Trophoblast cell (in vitro differentiated cells and primary cell): ENCODE measurements at regions not wholly inside any gene's neighbourhood (a gene's known extent, or its start where the extent isn't known, plus 50 kb on each side); places are given as distances from the start of the nearest gene placed in this dataset.

ENCODE experiments used
- DNase-seq, 2 donors: peaks; one replicate each; pipeline ENCODE4 v3.0.0-alpha.2; 2016
- H2AFZ ChIP-seq: 2 replicates; pipeline ENCODE4 v1.6.1; 2013; ENCODE audit warnings: low read length, moderate library complexity, mild to moderate bottlenecking; ENCODE audit not compliant: insufficient read depth, poor library complexity
- H2AK5ac ChIP-seq: 2 replicates; pipeline ENCODE4 v1.6.1; 2013; ENCODE audit warnings: mild to moderate bottlenecking, low read length
- H2BK120ac ChIP-seq: 2 replicates; pipeline ENCODE4 v1.6.1; 2013; ENCODE audit warnings: low read length, mild to moderate bottlenecking, moderate library complexity; ENCODE audit not compliant: insufficient read depth, poor library complexity
- H2BK12ac ChIP-seq: 2 replicates; pipeline ENCODE4 v1.6.1; 2013; ENCODE audit warnings: mild to moderate bottlenecking, low read length, moderate library complexity
- H2BK5ac ChIP-seq: 2 replicates; pipeline ENCODE4 v1.6.1; 2013; ENCODE audit warnings: low read length, low read depth, moderate library complexity, mild to moderate bottlenecking; ENCODE audit not compliant: poor library complexity
- H3K14ac ChIP-seq: 2 replicates; pipeline ENCODE4 v1.6.1; 2013; ENCODE audit warnings: mild to moderate bottlenecking, low read length
- H3K18ac ChIP-seq: 2 replicates; pipeline ENCODE4 v1.6.1; 2013; ENCODE audit warnings: mild to moderate bottlenecking, low read length
- H3K23ac ChIP-seq: 2 replicates; pipeline ENCODE4 v1.6.1; 2013; ENCODE audit warnings: low read length
- H3K27ac ChIP-seq: 2 replicates; pipeline ENCODE4 v1.5.1; 2013; ENCODE audit warnings: low read depth, mild to moderate bottlenecking, inconsistent platforms, low read length, moderate library complexity
- H3K27me3 ChIP-seq: 2 replicates; pipeline ENCODE4 v1.6.1; 2013; ENCODE audit warnings: inconsistent platforms, mild to moderate bottlenecking, low read length, moderate library complexity; ENCODE audit not compliant: insufficient read depth
- H3K36me3 ChIP-seq, 2 experiments: 1 replicate in 1 of 2; 2 replicates in 1 of 2; pipeline ENCODE4 v1.6.1; 2013; ENCODE audit warnings: low read length in 2 of 2, mild to moderate bottlenecking in 2 of 2, moderate library complexity in 1 of 2; ENCODE audit not compliant: insufficient read depth in 2 of 2, control insufficient read depth in 1 of 2
- H3K4ac ChIP-seq: 2 replicates; pipeline ENCODE4 v1.6.1; 2013; ENCODE audit warnings: low read depth, mild to moderate bottlenecking, low read length, moderate library complexity
- H3K4me1 ChIP-seq, 2 experiments: 1 replicate in 1 of 2; 2 replicates in 1 of 2; pipeline ENCODE4 v1.6.1; 2013; ENCODE audit warnings: low read length in 2 of 2, mild to moderate bottlenecking in 2 of 2, moderate library complexity in 1 of 2; ENCODE audit not compliant: insufficient read depth in 2 of 2, control insufficient read depth in 1 of 2
- H3K4me2 ChIP-seq: 2 replicates; pipeline ENCODE4 v1.6.1; 2013; ENCODE audit warnings: inconsistent platforms, mild to moderate bottlenecking, low read length, moderate library complexity
- H3K4me3 ChIP-seq: 2 replicates; pipeline ENCODE4 v1.5.1; 2013; ENCODE audit warnings: mild to moderate bottlenecking, low read depth, low read length, inconsistent platforms
- H3K79me1 ChIP-seq: one replicate; pipeline ENCODE4 v1.6.1; 2013; ENCODE audit warnings: low read length
- H3K79me2 ChIP-seq: 2 replicates; pipeline ENCODE4 v1.6.1; 2013; ENCODE audit warnings: low read length, mild to moderate bottlenecking; ENCODE audit not compliant: control insufficient read depth, insufficient read depth, poor library complexity
- H3K9ac ChIP-seq: 2 replicates; pipeline ENCODE4 v1.6.1; 2013; ENCODE audit warnings: mild to moderate bottlenecking, low read length
- H3K9me3 ChIP-seq: 2 replicates; pipeline ENCODE4 v1.6.1; 2013; ENCODE audit warnings: low read depth, mild to moderate bottlenecking, control low read depth, inconsistent platforms, low read length; ENCODE audit not compliant: insufficient read depth
- H4K12ac ChIP-seq: 2 replicates; pipeline ENCODE4 v1.6.1; 2013; ENCODE audit warnings: low read depth, mild to moderate bottlenecking, low read length, moderate library complexity
- H4K8ac ChIP-seq: 2 replicates; pipeline ENCODE4 v1.6.1; 2013; ENCODE audit warnings: low read depth, mild to moderate bottlenecking, low read length, moderate library complexity
- H4K91ac ChIP-seq: one replicate; pipeline ENCODE4 v1.6.1; 2013; ENCODE audit warnings: low read depth, mild to moderate bottlenecking, low read length, moderate library complexity
- whole genome bisulfite sequencing: extraction: QIAGEN DNeasy Blood & Tissue Kit; methylation state at CpG from one replicate; pipeline ENCODE4 v1.1.7; 2013; ENCODE audit warnings: missing lambda C conversion rate; ENCODE audit not compliant: insufficient read length, insufficient coverage; ENCODE audit errors: extremely low coverage; 5-methylcytosine and 5-hydroxymethylcytosine counted together

DNA sequence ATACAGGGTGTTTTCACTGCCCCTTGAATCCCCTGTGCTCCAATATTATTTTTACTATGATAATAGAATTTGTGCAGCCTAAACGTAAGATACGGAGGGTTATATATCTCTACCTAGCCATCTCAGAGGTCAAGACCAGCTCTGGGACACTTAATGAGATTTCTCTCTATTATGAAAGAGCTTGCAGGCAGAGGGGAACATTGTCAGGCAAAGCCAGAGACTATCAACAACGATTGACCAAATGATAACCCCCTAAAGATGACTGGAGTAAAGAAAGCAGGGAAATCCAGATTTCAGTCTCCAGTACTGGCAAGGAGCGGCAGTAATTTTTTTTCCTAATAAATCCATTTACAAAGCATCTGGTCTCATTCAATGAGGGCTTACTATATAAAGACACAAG is 59.8 kb upstream of the LPAR1 start:
- H2AK5ac ChIP-seq: no peak overlapping the region
- H3K79me1 ChIP-seq: peaks cover 2% of the 10 kb centered on the region
- no peak overlapping the region for H3K23ac ChIP-seq
- H3K27ac ChIP-seq: no peak overlapping the region
- no peaks in the 10 kb centered on the region for H3K36me3 ChIP-seq
- H3K14ac ChIP-seq: no peak overlapping the region
- no peak overlapping the region for H3K4ac ChIP-seq
- no peak overlapping the region for H2BK120ac ChIP-seq
- DNase-seq: no peak
- no peak overlapping the region for H3K4me2 ChIP-seq
- H4K12ac ChIP-seq: no peak overlapping the region
- no peak overlapping the region for H3K4me3 ChIP-seq
- peaks cover 0 to 3% of the 10 kb centered on the region in 2 experiments for H3K4me1 ChIP-seq
- H3K9ac ChIP-seq: no peak overlapping the region
- no peak overlapping the region for H4K91ac ChIP-seq
- H3K18ac ChIP-seq: no peak overlapping the region
- no peak overlapping the region for H2BK5ac ChIP-seq
- no peaks in the 10 kb centered on the region for H3K9me3 ChIP-seq
- no peaks in the 10 kb centered on the region for H3K79me2 ChIP-seq
- WGBS: no CpG with 5 or more reads among the region's 4 CpGs
- H3K27me3 ChIP-seq: peaks cover 2% of the 10 kb centered on the region
- H4K8ac ChIP-seq: no peak overlapping the region
- H2AFZ ChIP-seq: no peak overlapping the region
- H2BK12ac ChIP-seq: no peak overlapping the region

GRCh38 chr9:111096051-111096450 is 57.8 kb upstream of the LPAR1 start:
- H2BK12ac ChIP-seq: no peak overlapping the region
- H3K4ac ChIP-seq: no peak overlapping the region
- peaks cover 2% of the 10 kb centered on the region for H3K27me3 ChIP-seq
- H3K36me3 ChIP-seq: no peaks in the 10 kb centered on the region
- H3K4me2 ChIP-seq: no peak overlapping the region
- H4K91ac ChIP-seq: no peak overlapping the region
- no peak overlapping the region for H3K18ac ChIP-seq
- H3K4me3 ChIP-seq: no peak overlapping the region
- H3K23ac ChIP-seq: no peak overlapping the region
- no peaks in the 10 kb centered on the region for H3K79me2 ChIP-seq
- H2BK5ac ChIP-seq: no peak overlapping the region
- no peak overlapping the region for H3K14ac ChIP-seq
- H3K4me1 ChIP-seq: peaks cover 0 to 3% of the 10 kb centered on the region in 2 experiments
- H3K27ac ChIP-seq: no peak overlapping the region
- no peak overlapping the region for H2AK5ac ChIP-seq
- no peak overlapping the region for H3K9ac ChIP-seq
- no peak overlapping the region for H4K8ac ChIP-seq
- H2BK120ac ChIP-seq: no peak overlapping the region
- H4K12ac ChIP-seq: no peak overlapping the region
- peaks cover 2% of the 10 kb centered on the region for H3K79me1 ChIP-seq
- no peak for DNase-seq
- no CpG with 5 or more reads among the region's 3 CpGs for WGBS
- H2AFZ ChIP-seq: no peak overlapping the region
- H3K9me3 ChIP-seq: no peaks in the 10 kb centered on the region

GRCh38 chr9:111095441-111095840 is 57.2 kb upstream of the LPAR1 start:
- Histone ChIP-seq H3K4ac (no peak overlapping the region), H4K91ac (no peak overlapping the region), H3K23ac (no peak overlapping the region), H3K4me1 (peaks cover 0 to 3% of the 10 kb centered on the region in 2 experiments), H3K4me2 (no peak overlapping the region), H3K27ac (no peak overlapping the region), H3K9ac (no peak overlapping the region), H2AK5ac (no peak overlapping the region), H3K14ac (no peak overlapping the region), H3K27me3 (peaks cover 2% of the 10 kb centered on the region), H2BK120ac (no peak overlapping the region), H3K18ac (no peak overlapping the region), H4K8ac (no peak overlapping the region), H2BK5ac (no peak overlapping the region), H2BK12ac (no peak overlapping the region), H4K12ac (no peak overlapping the region), H3K36me3 (no peaks in the 10 kb centered on the region), H3K9me3 (no peaks in the 10 kb centered on the region), H3K79me2 (no peaks in the 10 kb centered on the region), H3K4me3 (no peak overlapping the region), H2AFZ (no peak overlapping the region), H3K79me1 (peaks cover 2% of the 10 kb centered on the region)
- no CpG with 5 or more reads among the region's 4 CpGs for WGBS
- no peak for DNase-seq

DNA sequence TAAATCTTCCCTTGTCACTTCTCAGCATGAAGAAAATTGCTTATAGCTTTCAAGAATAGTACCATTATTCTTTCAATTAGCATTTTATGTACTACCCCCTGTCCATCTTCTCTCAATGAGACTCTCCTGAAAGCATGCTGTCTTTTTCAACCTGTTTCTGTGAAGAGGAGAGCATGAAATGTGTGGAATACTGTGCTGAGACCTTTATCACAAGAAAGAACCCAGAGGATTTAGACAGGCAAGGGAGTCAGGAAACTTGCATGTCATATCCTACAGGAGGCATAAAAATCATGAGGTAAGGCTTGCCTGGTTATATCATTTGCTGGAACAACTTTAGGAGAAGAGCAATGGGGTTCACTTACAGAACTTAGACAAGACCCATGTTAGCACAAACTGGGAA is 56.7 kb upstream of the LPAR1 start:
- Histone ChIP-seq H2AK5ac (no peak overlapping the region), H4K12ac (no peak overlapping the region), H3K4me1 (peaks cover 0 to 3% of the 10 kb centered on the region in 2 experiments), H2BK5ac (no peak overlapping the region), H4K91ac (no peak overlapping the region), H4K8ac (no peak overlapping the region), H3K27me3 (peaks cover 2% of the 10 kb centered on the region), H3K27ac (no peak overlapping the region), H3K4me2 (no peak overlapping the region), H2AFZ (no peak overlapping the region), H3K4me3 (no peak overlapping the region), H3K18ac (no peak overlapping the region), H3K14ac (no peak overlapping the region), H3K79me1 (peaks cover 2% of the 10 kb centered on the region), H2BK12ac (no peak overlapping the region), H2BK120ac (no peak overlapping the region), H3K9ac (no peak overlapping the region), H3K4ac (no peak overlapping the region), H3K36me3 (no peaks in the 10 kb centered on the region), H3K9me3 (no peaks in the 10 kb centered on the region), H3K79me2 (no peaks in the 10 kb centered on the region), H3K23ac (no peak overlapping the region)
- DNase-seq: no peak
